ENCODE measurements at regions not wholly inside any gene's neighbourhood (a gene's known extent, or its start where the extent isn't known, plus 50 kb on each side); places are given as distances from the start of the nearest gene placed in this dataset.

- no peak for TF ChIP-seq CTCF (IDR thresholded peaks at IDR 0.05; ENCODE audit: insufficient read depth, low read depth, low read length)
- no peak for TF ChIP-seq EZH2 (IDR thresholded peaks at IDR 0.05; ENCODE audit: insufficient read depth, low read length)
Measured at GRCh38 chr11:114877976-114878375, 199.6 kb downstream of the NXPE2 start.

Data from astrocyte (in vitro differentiated cells and primary cell).